Liver (tissue), 8 donors: ENCODE measurements at regions not wholly inside any gene's neighbourhood (a gene's known extent, or its start where the extent isn't known, plus 50 kb on each side); places are given as distances from the start of the nearest gene placed in this dataset.

Experiments
- DNase-seq: peaks from one replicate; pipeline ENCODE4 v3.0.0-alpha.2; 2017; ENCODE audit warnings: low spot score
- H3K27ac ChIP-seq, 2 donors: one replicate each; pipeline ENCODE4 v1.7.0; 2013; ENCODE audit warnings: inconsistent platforms in 2 of 2, low read length in 2 of 2, control low read depth in 1 of 2, low read depth in 1 of 2, mild to moderate bottlenecking in 1 of 2
- H3K27me3 ChIP-seq, 4 donors: one replicate each; pipeline versions ENCODE4 v1.6.1 to v1.7.0; 2013; ENCODE audit warnings: low read length in 3 of 4, inconsistent platforms in 1 of 4, mild to moderate bottlenecking in 1 of 4, moderate library complexity in 1 of 4; ENCODE audit not compliant: control insufficient read depth in 4 of 4, insufficient read depth in 4 of 4
- H3K36me3 ChIP-seq, 4 donors: one replicate each; pipeline versions ENCODE4 v1.6.1 to v1.7.0; 2013; ENCODE audit warnings: low read length in 3 of 4, mild to moderate bottlenecking in 3 of 4, low read depth in 1 of 4, moderate library complexity in 1 of 4; ENCODE audit not compliant: control insufficient read depth in 4 of 4, insufficient read depth in 3 of 4
- H3K4me1 ChIP-seq, 4 donors: one replicate each; pipeline versions ENCODE4 v1.6.1 to v1.7.0; 2013; ENCODE audit warnings: low read length in 3 of 4, mild to moderate bottlenecking in 3 of 4, moderate library complexity in 1 of 4; ENCODE audit not compliant: control insufficient read depth in 4 of 4, insufficient read depth in 4 of 4
- H3K4me3 ChIP-seq, 3 donors: one replicate each; pipeline versions ENCODE4 v1.6.1 to v1.7.0; 2013; ENCODE audit warnings: low read length in 3 of 3, control low read depth in 1 of 3, low read depth in 1 of 3, mild to moderate bottlenecking in 1 of 3
- H3K9ac ChIP-seq, 2 donors: one replicate each; pipeline ENCODE4 v1.7.0; 2013; ENCODE audit warnings: low read length in 2 of 2, mild to moderate bottlenecking in 2 of 2, moderate library complexity in 2 of 2, control low read depth in 1 of 2, low read depth in 1 of 2
- H3K9me3 ChIP-seq, 4 donors: one replicate each; pipeline versions ENCODE4 v1.6.1 to v1.7.0; 2013; ENCODE audit warnings: low read length in 3 of 4; ENCODE audit not compliant: control insufficient read depth in 4 of 4
- CTCF ChIP-seq: fragments of 150-350 bp; IDR thresholded peaks from 2 replicates; pipeline ENCODE4 v1.5.1; 2017; ENCODE audit warnings: improper control_type of control experiment, low read depth, low read length; ENCODE audit not compliant: missing input control
- EGR1 ChIP-seq, 2 donors: IDR thresholded peaks; 2 replicates each; pipeline ENCODE4 v1.6.1; 2016 to 2018; ENCODE audit warnings: antibody characterized with exemption in 2 of 2, low read depth in 2 of 2
- FOXA1 ChIP-seq: IDR thresholded peaks from 2 replicates; pipeline ENCODE4 v1.6.1; 2016; ENCODE audit warnings: antibody characterized with exemption
- FOXA2 ChIP-seq: IDR thresholded peaks from 2 replicates; pipeline ENCODE4 v1.6.1; 2016; ENCODE audit warnings: antibody characterized with exemption
- GABPA ChIP-seq, 2 donors: IDR thresholded peaks in 1 of 2; conservative IDR thresholded peaks in 1 of 2; 2 replicates each; pipeline ENCODE4 v1.6.1; 2016; ENCODE audit warnings: antibody characterized with exemption in 2 of 2, mild to moderate bottlenecking in 1 of 2, moderate library complexity in 1 of 2
- HNF4A ChIP-seq, 2 donors: conservative IDR thresholded peaks; 2 replicates each; pipeline ENCODE4 v1.6.1; 2016; ENCODE audit warnings: antibody characterized with exemption in 2 of 2, mild to moderate bottlenecking in 2 of 2
- HNF4G ChIP-seq: IDR thresholded peaks from 2 replicates; pipeline ENCODE4 v1.6.1; 2016; ENCODE audit warnings: antibody characterized with exemption
- JUND ChIP-seq, 2 donors: IDR thresholded peaks; 2 replicates each; pipeline ENCODE4 v1.6.1; 2016; ENCODE audit warnings: antibody characterized with exemption in 2 of 2
- MAX ChIP-seq: IDR thresholded peaks from 2 replicates; pipeline ENCODE4 v1.6.1; 2016; ENCODE audit warnings: antibody characterized with exemption
- NR2F2 ChIP-seq: IDR thresholded peaks from 2 replicates; pipeline ENCODE4 v1.6.1; 2016; ENCODE audit warnings: antibody characterized with exemption
- RAD21 ChIP-seq, 2 donors: IDR thresholded peaks; 2 replicates each; pipeline ENCODE4 v1.6.1; 2016; ENCODE audit warnings: antibody characterized with exemption in 2 of 2, mild to moderate bottlenecking in 2 of 2
- RXRA ChIP-seq, 2 donors: IDR thresholded peaks; 2 replicates each; pipeline ENCODE4 v1.6.1; 2017 to 2018; ENCODE audit warnings: antibody characterized with exemption in 2 of 2, mild to moderate bottlenecking in 1 of 2
- TAF1 ChIP-seq: conservative IDR thresholded peaks from 2 replicates; pipeline ENCODE4 v1.6.1; 2016; ENCODE audit warnings: antibody characterized with exemption, mild to moderate bottlenecking
- ZBTB33 ChIP-seq: IDR thresholded peaks from 2 replicates; pipeline ENCODE4 v1.6.1; 2016; ENCODE audit warnings: antibody characterized with exemption
- WGBS: extraction: QIAGEN DNeasy Blood & Tissue Kit; methylation state at CpG from one replicate; pipeline ENCODE4 v1.1.7; 2013; 5-methylcytosine and 5-hydroxymethylcytosine counted together
- donor health status: healthy.
- donor health status: healthy.
- donor health status: healthy.
- donor health status: healthy.
- donor health status: healthy.

- no peak for TF ChIP-seq ZBTB33
- TF ChIP-seq HNF4G = no peak
- no peak for TF ChIP-seq JUND (IDR thresholded peaks at IDR 0.05)
Measured at GRCh38 chr3:43196721-43197120, 89.6 kb upstream of the SNRK start (continued).

GRCh38 chr3:43195115-43195498, 89.2 kb upstream of the POMGNT2 start:
- Histone ChIP-seq H3K27me3 (no peaks in the 10 kb centered on the region), H3K4me1 (no peaks in the 10 kb centered on the region), H3K36me3 (no peaks in the 10 kb centered on the region), H3K9me3 (no peaks in the 10 kb centered on the region), H3K9ac (no peak overlapping the region), H3K4me3 (no peak overlapping the region), H3K27ac (no peak overlapping the region)
- TF ChIP-seq JUND (IDR thresholded peaks at IDR 0.05) (no peak), FOXA1 (no peak), NR2F2 (no peak), RXRA (IDR thresholded peaks at IDR 0.05) (no peak), TAF1 (no peak), HNF4G (no peak), EGR1 (IDR thresholded peaks at IDR 0.05; ENCODE audit: low read depth in 2 of 2) (no peak), GABPA (IDR thresholded peaks at IDR 0.05 in 1 of 2, conservative IDR thresholded peaks at IDR 0.05 in 1 of 2) (no peak), FOXA2 (no peak), CTCF (no peak), ZBTB33 (no peak), HNF4A (conservative IDR thresholded peaks at IDR 0.05) (no peak), MAX (no peak)
- no peak for DNase-seq
- 90% methylated on average over 4 of the region's 4 CpGs for WGBS

- H3K9ac ChIP-seq = no peak overlapping the region
- no peaks in the 10 kb centered on the region for H3K27me3 ChIP-seq
- TF ChIP-seq EGR1 (IDR thresholded peaks at IDR 0.05; ENCODE audit: low read depth in 2 of 2) = no peak
- TF ChIP-seq CTCF = no peak
- TF ChIP-seq RAD21 (IDR thresholded peaks at IDR 0.05) = peak in 1 of 2 donors; percentile 31
- no peak overlapping the region for H3K27ac ChIP-seq
- DNase-seq = no peak
- H3K9me3 ChIP-seq = no peaks in the 10 kb centered on the region
- 73% methylated on average over 6 of the region's 6 CpGs for WGBS
- H3K4me1 ChIP-seq = no peaks in the 10 kb centered on the region
- no peak overlapping the region for H3K4me3 ChIP-seq
- H3K36me3 ChIP-seq = no peaks in the 10 kb centered on the region
Measured at GRCh38 chr3:43194490-43195114, 88.7 kb upstream of the POMGNT2 start.
